VCaP (cell line): ENCODE measurements at regions not wholly inside any gene's neighbourhood (a gene's known extent, or its start where the extent isn't known, plus 50 kb on each side); places are given as distances from the start of the nearest gene placed in this dataset.

Source experiments
- H3K27ac ChIP-seq: fragments of 450-650 bp; 2 replicates; pipeline ENCODE4 v1.5.1; 2017
- TF ChIP-seq, protein P1 (sequence below): fragments of 450-650 bp; conservative IDR thresholded peaks from 2 replicates; pipeline ENCODE4 v1.5.1; 2017; ENCODE audit warnings: mild to moderate bottlenecking, moderate library complexity

DNA sequence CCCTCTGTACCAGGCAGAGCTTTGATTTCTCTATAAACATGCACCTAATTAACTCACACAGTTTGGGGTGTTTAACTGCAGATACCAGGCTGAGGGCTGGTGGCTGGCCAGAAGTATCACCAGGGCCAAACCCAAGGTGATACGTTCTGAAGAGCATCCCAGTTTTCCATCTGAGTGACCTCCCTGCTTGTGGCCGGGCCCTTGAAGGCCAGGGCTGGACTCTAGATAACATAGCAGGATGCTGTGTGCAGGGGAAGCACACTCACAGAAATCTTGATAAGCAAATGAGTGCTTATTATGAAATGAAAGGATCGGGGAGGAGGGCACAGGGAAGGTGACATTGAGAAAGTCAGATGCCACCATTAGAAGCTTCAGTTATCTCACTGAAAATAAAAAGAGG, 582.4 kb downstream of the BRINP1 start:
- TF ChIP-seq, protein P1, sequence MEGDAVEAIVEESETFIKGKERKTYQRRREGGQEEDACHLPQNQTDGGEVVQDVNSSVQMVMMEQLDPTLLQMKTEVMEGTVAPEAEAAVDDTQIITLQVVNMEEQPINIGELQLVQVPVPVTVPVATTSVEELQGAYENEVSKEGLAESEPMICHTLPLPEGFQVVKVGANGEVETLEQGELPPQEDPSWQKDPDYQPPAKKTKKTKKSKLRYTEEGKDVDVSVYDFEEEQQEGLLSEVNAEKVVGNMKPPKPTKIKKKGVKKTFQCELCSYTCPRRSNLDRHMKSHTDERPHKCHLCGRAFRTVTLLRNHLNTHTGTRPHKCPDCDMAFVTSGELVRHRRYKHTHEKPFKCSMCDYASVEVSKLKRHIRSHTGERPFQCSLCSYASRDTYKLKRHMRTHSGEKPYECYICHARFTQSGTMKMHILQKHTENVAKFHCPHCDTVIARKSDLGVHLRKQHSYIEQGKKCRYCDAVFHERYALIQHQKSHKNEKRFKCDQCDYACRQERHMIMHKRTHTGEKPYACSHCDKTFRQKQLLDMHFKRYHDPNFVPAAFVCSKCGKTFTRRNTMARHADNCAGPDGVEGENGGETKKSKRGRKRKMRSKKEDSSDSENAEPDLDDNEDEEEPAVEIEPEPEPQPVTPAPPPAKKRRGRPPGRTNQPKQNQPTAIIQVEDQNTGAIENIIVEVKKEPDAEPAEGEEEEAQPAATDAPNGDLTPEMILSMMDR: no peak
- H3K27ac ChIP-seq: no peak overlapping the region

DNA sequence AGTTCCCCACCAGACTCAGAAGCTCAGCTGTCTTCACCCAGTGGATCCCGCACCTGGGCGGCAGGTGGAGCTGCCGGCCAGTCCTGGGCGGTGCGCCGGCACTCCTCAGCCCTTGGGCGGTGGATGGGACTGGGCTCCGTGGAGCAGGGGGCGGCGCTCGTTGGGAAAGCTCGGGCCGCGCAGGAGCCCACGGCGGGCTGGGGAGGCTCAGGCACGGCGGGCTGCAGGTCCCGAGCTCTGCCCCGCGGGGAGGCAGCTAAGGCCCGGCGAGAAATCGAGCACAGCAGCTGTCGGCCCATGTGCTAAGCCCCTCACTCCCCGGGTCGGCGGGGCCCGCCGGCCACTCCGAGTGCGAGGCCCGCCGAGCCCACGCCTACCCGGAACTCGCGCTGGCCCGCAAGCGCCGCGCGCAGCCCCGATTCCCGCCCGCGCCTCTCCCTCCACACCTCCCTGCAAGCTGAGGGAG, 560.0 kb downstream of the BRINP1 start:
- TF ChIP-seq, protein P1: no peak
- H3K27ac ChIP-seq: no peak overlapping the region

DNA sequence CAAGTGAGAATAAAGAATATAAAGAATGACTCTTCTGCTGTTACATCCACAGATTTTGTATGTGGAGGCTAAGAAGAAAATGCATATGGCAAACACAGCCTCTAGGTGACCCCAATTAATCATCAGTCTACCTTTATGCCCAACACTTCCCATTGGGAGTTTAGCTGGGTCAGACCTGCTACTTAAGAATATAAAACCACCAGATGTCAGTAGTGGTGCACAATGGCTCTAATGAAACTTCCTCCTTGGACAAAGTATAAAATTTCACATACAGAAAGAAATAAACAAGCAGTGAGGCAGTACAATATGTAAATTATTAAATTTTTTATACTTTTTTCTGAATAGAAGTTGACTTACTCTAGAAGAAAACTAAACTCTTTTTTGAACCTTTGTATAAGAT, 539.9 kb downstream of the BRINP1 start:
- TF ChIP-seq, protein P1: peak; percentile 89

DNA sequence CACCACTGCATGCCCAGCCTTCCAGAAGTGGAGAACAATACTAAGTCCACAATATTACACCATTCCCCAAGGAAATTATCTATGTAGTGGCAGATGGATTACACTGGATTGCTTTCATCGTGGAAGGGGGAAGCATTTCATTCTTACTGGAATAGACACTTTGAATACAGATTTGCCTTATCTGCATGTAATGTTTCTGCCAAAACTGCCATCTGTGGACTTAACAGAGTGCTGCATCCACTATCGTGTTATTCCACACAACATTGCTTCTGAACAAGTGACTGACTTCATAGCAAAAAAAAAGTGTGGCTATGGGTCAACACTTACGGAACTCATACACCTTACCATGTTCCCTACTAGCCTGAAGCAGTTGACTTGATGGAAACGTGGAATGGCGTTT, 536.9 kb downstream of the BRINP1 start:
- TF ChIP-seq, protein P1: no peak
- H3K27ac ChIP-seq: no peak overlapping the region

More for the DNA sequence above, 539.9 kb downstream of the BRINP1 start:
- H3K27ac ChIP-seq: no peak overlapping the region

DNA sequence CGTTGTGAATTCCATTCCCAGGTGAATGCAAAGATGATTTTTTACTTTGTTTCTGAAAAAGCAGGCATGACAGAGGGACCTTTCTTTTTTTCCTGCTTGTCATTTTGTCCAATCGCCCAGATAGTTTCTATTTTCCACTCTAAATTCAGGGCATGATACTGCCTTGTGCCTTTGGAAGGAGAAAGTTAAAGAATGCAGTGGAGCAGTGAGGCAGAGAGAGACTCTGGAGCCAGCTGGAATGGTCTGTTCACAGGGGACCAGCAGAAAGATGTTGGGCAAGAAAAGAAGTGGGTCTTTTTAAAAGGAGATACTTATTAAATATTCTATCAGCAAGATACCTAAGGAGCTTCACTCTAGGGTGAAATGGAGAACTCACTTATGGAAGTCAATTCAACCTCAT, 532.3 kb downstream of the BRINP1 start:
- TF ChIP-seq, protein P1: no peak
- H3K27ac ChIP-seq: no peak overlapping the region

DNA sequence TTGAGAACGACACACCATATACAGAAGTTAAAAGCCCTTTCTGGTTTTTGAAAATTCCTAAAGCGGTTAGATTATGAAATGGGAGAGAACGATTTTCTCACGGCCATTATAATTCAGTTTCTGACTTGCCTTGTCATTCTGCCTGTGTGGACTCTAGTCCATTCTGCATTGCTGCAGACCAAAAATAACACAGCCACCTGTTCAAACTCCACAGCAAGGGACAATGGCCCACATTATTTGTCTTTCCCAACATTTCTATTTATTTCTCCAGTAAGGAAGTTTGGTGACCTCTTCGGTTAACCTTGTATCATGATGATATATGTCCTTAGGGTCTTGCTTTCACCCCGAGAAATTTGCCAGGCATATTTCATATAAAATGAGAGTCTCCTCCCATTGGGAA, 497.7 kb downstream of the BRINP1 start:
- TF ChIP-seq, protein P1: no peak
- H3K27ac ChIP-seq: no peak overlapping the region

DNA sequence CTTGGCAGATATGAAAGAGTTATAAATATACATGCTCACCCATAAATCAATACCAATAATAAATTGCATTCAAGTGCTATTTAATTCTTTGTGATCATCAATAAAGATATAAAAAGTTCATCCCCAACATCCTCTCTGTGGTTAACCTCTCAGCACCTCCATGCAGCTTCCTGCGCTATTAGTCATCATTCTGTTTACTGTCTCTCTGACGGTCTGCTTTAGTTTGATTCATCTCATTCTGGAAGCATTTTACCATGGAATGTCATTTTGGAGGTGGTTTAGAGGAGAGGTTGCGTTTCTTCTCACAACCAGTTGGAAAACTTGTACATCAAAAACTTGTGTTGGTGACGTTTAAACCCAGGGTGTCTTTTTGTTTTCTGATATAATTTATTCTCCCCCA, 486.6 kb downstream of the BRINP1 start:
- H3K27ac ChIP-seq: no peak overlapping the region
- TF ChIP-seq, protein P1: no peak
